HG03558 (cell line): ENCODE measurements at regions not wholly inside any gene's neighbourhood (a gene's known extent, or its start where the extent isn't known, plus 50 kb on each side); places are given as distances from the start of the nearest gene placed in this dataset.

Source experiments
- ATAC-seq: cut with Tn5 transposase; IDR thresholded peaks from one replicate; pipeline ENCODE4 v1.9.1; 2021; ENCODE audit warnings: moderate number of reproducible peaks; ENCODE audit not compliant: unreplicated experiment; ENCODE audit errors: extremely low read depth

DNA sequence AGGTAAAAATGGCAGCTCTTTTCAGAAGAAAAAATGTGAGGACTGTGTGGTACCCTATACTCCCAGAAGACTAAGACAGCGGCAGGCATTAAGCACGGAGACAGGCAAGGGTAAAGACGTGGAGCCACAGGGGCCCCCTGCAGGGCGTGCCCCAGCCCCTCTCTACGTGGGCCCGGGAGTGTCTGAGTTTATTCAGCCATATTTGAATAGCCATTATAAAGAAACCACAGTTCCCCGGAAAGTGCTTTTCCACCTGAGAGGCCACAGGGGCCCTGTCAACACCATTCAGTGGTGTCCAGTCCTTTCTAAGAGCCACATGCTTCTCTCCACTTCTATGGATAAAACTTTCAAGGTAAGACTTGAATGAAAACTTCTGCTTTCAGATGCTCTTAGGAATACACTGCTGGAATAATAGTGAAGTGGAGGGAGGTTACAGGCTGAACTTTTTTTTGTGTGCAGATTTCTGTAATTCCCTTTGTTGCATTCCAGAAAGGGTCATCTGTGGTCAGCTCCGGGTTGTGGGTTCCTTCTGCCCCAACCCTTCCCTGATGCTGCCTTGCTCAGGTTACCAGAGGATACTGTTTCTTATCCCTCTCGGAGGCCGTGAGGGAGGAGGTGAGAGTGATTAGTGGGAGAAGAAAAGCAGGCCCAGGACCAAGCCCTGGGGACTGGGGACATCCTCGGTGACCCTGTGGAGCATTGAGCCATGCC, 58.4 kb downstream of the SLC25A47 start:
- no peak for ATAC-seq

DNA sequence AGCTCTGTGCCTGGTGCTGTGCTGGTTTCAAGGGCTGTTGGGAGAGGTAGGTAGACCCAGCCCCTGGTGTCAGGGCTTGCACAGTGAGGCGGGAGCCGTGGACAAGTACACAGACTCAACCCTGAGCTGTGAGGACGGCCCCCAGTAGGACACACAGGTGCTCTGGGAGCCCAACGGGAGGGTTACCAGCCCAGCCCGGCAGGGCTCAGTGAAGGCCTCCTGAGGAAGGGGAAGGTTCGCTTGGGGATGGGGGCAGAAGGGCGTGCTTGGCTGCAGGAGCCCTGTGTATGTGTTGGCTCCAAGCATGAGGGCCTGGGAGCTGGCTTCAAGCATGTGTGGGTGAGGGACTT, 58.9 kb downstream of the SLC25A47 start:
- no peak for ATAC-seq

DNA sequence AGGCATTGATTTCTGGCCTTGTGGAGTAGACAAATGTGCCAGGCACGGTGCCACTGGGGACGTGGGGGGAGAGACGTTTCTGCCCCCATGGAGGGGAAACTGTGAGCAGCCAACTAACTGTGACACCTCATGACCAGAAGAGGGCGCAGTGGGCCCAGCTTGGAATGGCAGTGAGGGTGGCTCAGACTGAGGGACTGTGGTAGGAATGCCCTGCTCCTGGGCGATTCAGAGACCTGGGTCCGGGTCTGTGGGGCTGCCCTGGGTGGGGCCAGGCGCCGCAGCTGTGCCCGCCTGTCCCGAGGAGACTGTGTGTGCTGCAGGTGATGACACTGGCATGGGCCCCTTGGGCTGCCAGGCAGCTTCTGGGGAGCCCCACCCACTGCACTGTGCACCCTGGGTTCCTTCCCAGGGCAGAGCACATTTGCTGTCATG, 60.6 kb downstream of the SLC25A47 start:
- no peak for ATAC-seq

- no peak for ATAC-seq
These were observed 61.1 kb downstream of the SLC25A47 start for GRCh38 chr14:100384277-100384676.

DNA sequence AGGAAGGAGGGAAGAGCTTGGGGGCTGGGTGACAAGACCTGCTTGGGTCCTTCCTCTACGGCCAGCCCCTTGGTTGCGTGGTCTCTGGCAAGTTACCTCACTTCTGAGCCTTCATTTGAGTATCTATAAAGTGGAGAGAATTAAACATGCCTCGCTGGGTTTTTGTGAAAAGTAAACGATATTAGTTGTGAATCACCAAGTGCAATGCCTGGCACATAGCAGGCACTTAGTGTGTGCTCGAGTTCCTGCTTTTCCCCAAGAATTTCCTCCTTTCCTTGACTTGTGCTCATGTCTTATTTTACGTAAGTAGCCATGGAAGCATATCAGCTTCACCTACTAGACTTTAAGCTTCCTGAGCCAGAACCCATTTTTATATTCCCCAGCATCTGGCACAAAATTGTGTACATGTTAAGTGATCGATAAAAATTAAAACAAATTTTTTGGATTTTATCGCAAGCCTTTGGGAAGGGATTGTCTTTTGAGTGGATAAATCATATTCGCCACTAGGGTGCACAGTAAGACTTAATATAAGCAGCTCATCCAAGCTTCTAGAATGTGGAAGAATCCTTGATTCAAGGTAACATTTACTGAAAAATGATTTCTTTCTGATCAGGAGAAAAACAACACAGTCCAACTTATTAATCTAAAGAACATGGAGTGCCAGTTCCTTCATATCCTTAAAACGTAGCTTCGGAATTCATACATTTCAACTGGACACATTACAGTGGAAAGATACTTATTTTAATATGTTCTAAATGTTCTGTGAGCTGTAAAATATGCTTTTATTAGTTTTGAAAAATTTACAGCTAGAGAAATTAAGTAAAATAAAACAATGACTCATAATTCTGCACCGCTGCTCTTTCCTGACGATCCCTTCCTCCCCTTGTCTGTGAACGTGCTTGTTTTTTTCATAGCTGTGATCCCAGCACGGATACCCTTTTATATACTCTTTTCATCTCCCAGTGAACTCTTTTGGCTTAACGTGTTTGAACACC, 62.0 kb downstream of the SLC25A47 start:
- no peak for ATAC-seq

DNA sequence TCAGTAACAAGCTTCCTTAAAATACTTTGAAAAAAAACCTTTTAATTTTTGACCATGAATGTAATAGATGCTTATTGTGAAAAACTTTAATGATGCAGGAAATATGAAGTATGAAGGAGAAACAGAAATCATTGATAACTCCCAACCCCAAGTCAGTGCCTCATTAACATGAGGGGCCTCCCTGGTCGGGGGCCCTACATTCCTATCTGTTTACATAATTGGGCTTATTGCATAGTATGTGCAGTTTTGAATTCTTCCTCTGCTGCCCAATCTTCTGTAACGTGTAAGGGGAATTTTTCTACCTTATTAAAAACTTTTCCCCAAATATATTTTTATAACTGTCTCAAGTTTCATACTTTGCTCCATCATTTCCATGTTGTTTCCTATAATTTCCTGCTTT, 63.0 kb downstream of the SLC25A47 start:
- ATAC-seq = no peak

DNA sequence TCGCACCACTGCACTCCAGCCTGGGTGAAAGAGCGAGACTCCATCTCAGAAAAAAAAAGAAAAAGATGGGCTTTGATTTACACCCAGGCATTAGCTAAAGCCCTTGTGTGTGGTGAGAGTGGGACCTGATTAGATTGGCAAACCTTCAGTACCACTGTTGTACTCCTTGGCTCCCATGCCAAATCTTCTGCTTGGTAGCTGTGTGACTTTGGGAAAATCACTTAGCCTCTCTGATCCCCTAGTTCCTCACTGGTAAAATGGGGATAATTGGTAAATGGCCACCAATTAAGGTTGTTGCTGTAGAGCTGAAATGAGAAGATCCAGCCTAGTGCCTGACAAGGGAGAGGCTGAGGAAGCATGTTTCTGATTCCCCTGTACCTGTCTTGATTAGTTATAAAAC, 63.7 kb downstream of the SLC25A47 start:
- no peak for ATAC-seq

DNA sequence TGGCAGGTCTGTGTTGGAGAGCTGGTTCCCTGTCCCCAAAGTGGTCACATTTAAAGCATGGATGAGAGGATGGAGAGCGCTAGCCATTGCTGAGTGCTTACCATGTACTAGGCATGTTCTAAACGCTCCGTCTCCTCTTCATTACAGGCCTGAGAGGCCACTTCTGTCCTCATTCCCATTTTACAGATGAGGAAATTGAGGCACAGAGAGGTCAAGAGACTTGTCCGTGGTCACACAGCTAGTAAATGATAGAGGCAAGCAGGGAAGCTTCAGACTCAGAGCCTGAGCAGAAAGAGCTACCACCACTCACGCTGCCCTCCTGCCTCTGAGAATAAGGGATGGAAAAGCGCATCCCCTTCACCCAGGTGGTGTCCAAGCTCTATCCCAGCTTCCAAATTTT, 64.3 kb downstream of the SLC25A47 start:
- no peak for ATAC-seq

DNA sequence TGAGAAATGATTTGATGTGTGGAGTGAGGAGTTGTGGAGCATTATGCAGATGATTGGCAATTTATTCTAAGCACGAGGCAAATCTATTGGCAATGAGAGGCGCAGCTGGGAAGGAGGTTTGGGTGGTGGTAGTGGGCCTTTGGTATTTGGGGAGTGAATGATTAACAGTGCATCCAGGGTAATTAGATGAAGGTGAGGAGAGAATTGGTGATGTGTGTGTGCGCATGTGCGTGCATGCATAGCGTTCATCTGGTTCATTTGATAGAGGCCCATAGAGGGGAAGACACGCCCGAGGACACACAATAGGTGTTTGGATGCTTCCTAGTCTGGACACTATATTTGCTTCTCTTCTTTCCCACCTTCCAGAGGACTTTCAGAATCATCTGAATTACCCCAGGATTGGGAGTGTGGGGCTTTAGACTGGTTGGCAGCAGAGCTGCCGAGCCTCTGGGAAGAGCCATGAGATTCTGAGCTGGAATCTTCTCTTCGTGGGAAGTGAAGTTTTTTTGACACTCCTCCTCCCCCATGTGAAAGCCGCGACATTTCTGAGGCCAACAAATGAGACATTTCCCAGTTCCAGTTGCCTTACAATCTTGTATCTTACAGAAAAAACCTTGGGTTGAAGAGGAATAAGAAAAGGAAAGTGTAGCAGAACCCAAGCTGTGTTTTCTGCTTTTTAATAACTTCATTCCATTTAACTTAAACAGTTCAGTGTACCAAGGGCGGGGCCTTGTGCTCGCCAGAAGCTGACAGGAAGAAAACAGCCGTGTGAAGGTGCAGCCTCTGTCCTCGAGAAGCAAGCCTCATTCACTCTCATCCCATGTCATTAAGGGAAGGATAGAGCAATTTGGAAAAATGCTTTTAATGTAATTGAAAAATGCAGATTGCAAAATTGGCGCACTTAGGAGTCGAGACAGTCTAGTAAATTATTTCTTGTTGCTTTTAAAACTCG, 65.2 kb downstream of the SLC25A47 start:
- ATAC-seq = no peak

DNA sequence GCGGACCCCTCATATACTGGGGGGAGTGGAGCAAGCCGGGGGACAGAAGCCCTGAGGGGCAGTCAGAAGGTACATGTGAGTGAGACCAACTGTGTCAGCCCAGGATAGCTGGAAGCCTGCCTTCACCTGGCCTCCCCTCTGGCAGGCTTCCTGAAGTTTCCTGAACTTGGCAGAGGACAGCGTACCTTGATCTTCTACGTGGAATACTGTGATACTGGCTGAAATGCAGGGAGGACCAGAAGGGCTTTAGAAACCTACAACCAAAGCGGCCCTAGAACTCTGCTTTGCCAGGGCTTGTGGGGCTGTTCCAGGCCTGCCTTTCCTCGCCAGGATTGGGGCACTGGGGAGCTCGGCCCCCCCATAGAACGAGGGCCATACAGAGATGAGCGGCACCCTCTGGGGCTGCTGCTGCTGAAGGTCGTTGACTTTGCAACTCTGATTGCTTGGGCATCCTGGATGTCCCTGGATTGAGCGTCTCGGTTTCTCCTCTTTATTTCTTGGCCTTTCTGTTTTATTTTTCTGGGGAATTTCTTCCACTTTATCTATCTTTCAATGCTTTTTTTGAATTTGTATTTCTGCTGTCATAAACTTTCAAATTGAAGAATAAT, 66.5 kb downstream of the SLC25A47 start:
- ATAC-seq = no peak

DNA sequence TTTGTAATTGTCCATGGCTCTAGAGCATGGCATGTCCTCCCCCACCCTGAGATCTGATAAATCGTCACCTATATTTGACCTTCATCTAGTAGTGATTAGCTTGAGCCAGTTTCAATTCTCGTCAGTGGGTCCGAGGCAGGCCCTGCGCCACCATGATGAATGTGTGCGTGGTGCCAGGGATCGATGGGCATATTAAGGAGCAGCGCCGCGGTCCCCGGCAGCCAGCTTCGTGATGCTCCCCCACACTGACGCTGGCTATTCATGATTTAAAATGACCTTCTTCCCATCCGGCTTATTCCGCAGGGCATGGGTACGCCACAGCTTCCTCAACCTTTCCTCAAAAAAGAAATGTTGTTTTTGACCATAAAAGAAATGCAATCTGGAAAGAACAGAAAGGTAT, 68.0 kb downstream of the SLC25A47 start:
- ATAC-seq = no peak

- no peak for ATAC-seq
These were observed 68.6 kb downstream of the SLC25A47 start for GRCh38 chr14:100391724-100392123.

DNA sequence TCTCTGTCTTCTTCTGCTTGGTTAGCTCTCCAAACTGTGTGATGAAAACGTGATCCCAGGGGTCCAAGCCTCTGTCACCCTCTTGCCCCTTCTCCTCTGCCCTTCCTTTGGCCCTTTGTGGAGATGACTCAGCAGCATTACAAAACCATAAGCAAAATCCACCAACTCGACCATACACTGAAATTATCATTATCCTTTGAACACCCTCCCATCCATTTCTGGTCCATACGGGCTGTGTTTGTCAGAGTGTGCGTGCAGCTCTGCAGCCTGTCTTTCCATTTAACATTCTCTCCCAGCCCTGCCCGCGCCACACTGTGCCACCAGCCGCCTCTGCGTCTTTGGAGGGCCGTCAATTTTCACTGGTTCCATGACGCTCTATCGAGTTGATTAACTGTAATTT, 69.2 kb downstream of the SLC25A47 start:
- ATAC-seq = no peak

DNA sequence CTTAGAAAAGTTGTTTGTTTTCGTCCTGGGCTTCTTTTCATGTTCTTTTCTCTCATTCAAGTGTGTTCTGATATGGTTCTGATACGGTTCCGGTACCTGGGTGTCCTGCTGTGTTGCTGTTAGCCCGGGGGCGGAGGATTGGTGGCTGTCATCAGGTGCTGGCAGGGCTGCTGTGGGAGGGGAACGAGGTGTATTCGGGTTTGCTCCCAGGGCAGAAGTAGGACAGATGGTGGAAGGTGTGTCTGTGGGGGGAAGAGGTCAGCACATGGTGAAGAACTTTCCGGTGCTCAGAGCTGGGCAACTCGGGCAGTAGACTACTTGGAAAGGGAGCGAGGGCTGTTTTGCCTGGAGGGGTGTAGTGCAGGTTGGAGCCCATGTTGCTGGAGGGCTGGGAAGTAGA, 70.2 kb downstream of the SLC25A47 start:
- ATAC-seq = no peak

DNA sequence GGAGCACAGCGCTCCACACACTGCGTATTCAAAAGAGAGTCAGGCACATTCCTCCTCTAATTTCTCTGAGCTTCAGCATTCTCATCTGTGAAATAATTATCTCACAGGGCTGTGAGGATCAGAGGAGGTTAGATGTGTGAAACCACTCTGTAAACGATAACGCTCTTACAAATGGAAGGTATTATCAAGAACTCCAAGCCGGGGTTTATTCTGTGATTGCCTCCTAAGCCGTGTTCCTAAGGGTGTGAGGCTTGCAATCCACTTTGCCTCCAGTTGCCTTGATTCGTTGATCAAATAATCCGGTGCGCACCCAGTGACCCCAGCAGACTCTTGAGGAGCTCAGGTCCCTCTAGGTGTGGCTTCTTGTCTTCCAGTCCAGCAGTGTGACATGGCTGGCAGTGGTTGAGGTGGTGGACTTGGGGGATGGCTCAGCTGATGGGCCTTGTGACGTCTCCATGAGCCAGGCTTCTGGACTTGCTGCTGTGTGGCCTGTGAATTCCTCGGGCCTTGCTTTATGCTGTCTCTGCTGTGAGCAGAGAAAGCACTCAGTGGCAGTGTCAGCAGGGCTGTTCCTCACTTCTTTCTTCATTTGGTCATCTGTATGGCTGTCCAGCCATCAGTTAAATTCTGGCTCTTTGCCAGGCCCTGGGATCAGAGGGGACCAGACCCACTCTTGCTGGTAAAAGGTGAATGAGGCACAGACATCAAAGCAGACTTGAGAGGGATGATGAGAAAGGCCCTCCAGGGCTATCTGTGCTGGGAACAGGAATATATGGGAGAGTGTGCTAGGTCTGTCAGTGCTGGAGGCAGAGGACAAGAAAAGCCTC, 71.0 kb downstream of the SLC25A47 start:
- ATAC-seq = no peak

GRCh38 chr14:100394886-100395672, 71.9 kb downstream of the SLC25A47 start:
- ATAC-seq = no peak

DNA sequence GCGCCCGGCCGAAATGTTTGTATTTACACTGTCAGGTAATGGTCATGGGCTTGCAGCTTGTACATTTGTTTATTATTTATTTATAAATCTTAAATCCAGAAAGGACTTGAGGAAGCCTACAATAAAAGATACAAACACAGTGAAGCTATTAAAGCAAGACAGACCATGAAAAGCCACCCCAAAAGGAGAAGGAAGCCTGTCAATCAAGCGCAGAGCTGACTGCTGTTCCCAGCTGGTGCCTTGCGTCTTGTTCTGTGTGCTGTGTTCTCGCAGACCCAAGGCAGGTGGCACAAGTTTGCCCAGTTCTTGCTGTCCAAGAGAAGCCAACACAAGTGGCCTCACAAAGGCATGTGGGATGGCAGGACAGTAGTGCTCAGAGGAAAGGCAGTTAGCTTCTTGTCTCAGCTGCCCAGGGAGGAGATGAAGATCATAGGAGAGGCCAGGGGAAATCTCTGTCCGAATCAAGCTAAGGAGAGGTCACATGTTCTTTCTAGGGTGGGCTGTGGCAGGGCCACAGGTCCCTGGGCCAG, 73.2 kb downstream of the SLC25A47 start:
- ATAC-seq = no peak

DNA sequence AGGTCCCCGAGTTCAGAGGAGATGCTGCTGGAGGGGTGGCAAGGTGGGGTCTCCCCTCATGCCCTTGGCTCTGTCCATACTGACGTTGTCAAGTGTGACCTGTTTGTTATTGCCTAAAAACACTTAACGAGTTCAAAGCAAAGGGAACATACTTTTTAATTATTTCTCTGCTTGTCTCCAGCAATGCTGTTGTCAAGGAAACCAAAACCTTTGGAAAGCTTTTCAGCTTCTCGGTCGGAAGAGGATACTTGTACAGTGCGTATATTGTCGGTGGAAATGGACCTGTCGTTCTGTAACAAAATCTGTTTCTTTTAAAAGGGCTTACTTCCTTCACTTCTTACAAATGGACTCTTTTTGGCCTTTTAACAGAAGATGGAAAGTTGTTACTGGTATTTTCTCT, 73.9 kb downstream of the SLC25A47 start:
- no peak for ATAC-seq
